Hepatocyte (in vitro differentiated cells): ENCODE measurements at regions not wholly inside any gene's neighbourhood (a gene's known extent, or its start where the extent isn't known, plus 50 kb on each side); places are given as distances from the start of the nearest gene placed in this dataset.

ENCODE experiments used
- DNase-seq: peaks from one replicate; pipeline ENCODE4 v3.0.0-alpha.2; 2016; ENCODE audit warnings: low spot score
- H2AFZ ChIP-seq: fragments of 200-600 bp; sonication (generic); 2 replicates; pipeline ENCODE4 v1.6.0; 2016; ENCODE audit warnings: antibody characterized with exemption, mild to moderate bottlenecking
- H3K27ac ChIP-seq: fragments of 200-600 bp; sonication (generic); 2 replicates; pipeline ENCODE4 v1.5.1; 2016; ENCODE audit warnings: mild to moderate bottlenecking
- H3K27me3 ChIP-seq: fragments of 200-600 bp; sonication (generic); 2 replicates; pipeline ENCODE4 v1.6.1; 2016
- H3K36me3 ChIP-seq: fragments of 200-600 bp; sonication (generic); replicated peaks from 2 replicates; pipeline ENCODE4 v1.5.1; 2016; ENCODE audit warnings: low read depth; ENCODE audit not compliant: insufficient read depth
- H3K4me1 ChIP-seq: fragments of 200-600 bp; sonication (generic); 2 replicates; pipeline ENCODE4 v1.5.1; 2016; ENCODE audit warnings: mild to moderate bottlenecking, moderate library complexity; ENCODE audit not compliant: insufficient read depth
- H3K4me2 ChIP-seq: fragments of 200-600 bp; sonication (generic); 2 replicates; pipeline ENCODE4 v1.6.0; 2016
- H3K4me3 ChIP-seq: fragments of 200-600 bp; sonication (generic); 2 replicates; pipeline ENCODE4 v1.5.1; 2016; ENCODE audit warnings: mild to moderate bottlenecking
- H3K79me2 ChIP-seq: fragments of 200-600 bp; sonication (generic); 2 replicates; pipeline ENCODE4 v1.6.0; 2017; ENCODE audit warnings: mild to moderate bottlenecking
- H3K9me2 ChIP-seq: fragments of 200-600 bp; sonication (generic); replicated peaks from 2 replicates; pipeline ENCODE4 v1.6.0; 2017; ENCODE audit warnings: mild to moderate bottlenecking; ENCODE audit not compliant: insufficient read depth
- H3K9me3 ChIP-seq: fragments of 200-600 bp; sonication (generic); 2 replicates; pipeline ENCODE4 v1.5.1; 2016; ENCODE audit warnings: low read depth, mild to moderate bottlenecking
- H4K20me1 ChIP-seq: fragments of 200-600 bp; sonication (generic); 2 replicates; pipeline ENCODE4 v1.6.0; 2016; ENCODE audit warnings: mild to moderate bottlenecking; ENCODE audit not compliant: insufficient read depth, poor library complexity, severe bottlenecking
- EZH2 ChIP-seq: fragments of 200-600 bp; sonication (generic); IDR thresholded peaks from 2 replicates; pipeline ENCODE4 v1.6.1; 2016; ENCODE audit warnings: antibody characterized with exemption, mild to moderate bottlenecking, borderline replicate concordance
- EZH2phosphoT487 ChIP-seq: fragments of 200-600 bp; sonication (generic); IDR thresholded peaks from one replicate; pipeline ENCODE4 v1.6.1; 2018; ENCODE audit warnings: antibody characterized with exemption, mild to moderate bottlenecking, low read depth, moderate library complexity; ENCODE audit not compliant: unreplicated experiment, severe bottlenecking
- WGBS: methylation state at CpG from one replicate; pipeline ENCODE4 v1.1.6; 2016; ENCODE audit warnings: low lambda C conversion rate; ENCODE audit errors: missing lambda C conversion rate; 5-methylcytosine and 5-hydroxymethylcytosine counted together
- TF ChIP-seq, protein P1 (sequence below): fragments of 200-600 bp; sonication (generic); IDR thresholded peaks from 2 replicates; pipeline ENCODE4 v1.5.1; 2016; ENCODE audit warnings: antibody characterized with exemption, mild to moderate bottlenecking; ENCODE audit not compliant: poor library complexity

DNA sequence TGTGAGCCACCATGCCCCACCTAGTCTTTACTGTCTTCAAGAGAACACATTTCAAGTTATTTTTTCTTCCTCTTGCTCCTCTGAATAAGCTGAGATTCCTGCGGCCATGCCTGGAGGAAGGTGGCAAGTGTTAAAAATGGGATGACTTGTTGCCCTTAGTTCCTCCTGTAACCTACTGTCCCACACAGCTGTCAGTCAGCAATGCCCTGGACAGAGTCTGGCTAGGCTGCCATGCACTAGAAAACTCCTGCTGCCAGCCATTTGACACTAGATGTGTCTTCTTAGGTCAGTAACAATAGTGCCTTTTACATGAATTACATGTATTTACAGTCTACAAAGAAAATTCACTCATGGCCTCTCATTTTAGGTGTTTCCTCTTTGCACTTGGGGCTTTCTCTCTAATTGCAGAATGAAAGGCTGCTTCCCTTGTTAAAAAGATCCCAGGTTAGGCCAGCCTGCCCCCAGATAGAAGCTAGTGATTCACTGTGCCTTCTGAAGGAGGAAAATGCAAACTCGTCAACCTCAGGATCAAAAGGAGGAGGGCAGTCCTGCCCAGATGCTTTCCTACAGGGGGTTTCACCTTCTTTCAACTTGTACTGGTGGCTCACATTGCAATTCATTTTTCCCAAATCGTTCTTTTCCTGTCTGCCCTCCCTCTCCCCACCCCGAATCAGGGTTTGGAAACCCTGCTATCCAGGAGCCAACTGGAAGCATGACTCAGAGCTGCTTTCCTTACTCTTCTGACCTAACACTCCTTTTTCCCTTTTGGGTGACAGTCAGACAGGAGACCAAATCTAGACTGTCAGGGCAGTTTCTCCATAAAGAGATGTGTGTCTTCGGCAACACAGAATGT, 136.6 kb downstream of the SPAG6 start:
- Histone ChIP-seq H2AFZ (no peak overlapping the region), H3K27me3 (peaks cover 18% of the 10 kb centered on the region), H3K36me3 (no peaks in the 10 kb centered on the region), H3K27ac (no peak overlapping the region), H4K20me1 (no peaks in the 10 kb centered on the region), H3K4me2 (no peak overlapping the region), H3K4me1 (peaks cover 4% of the 10 kb centered on the region), H3K79me2 (no peaks in the 10 kb centered on the region), H3K4me3 (no peak overlapping the region), H3K9me3 (no peaks in the 10 kb centered on the region), H3K9me2 (no peaks in the 10 kb centered on the region)
- TF ChIP-seq EZH2phosphoT487 (no peak), EZH2 (no peak)
- TF ChIP-seq, protein P1, sequence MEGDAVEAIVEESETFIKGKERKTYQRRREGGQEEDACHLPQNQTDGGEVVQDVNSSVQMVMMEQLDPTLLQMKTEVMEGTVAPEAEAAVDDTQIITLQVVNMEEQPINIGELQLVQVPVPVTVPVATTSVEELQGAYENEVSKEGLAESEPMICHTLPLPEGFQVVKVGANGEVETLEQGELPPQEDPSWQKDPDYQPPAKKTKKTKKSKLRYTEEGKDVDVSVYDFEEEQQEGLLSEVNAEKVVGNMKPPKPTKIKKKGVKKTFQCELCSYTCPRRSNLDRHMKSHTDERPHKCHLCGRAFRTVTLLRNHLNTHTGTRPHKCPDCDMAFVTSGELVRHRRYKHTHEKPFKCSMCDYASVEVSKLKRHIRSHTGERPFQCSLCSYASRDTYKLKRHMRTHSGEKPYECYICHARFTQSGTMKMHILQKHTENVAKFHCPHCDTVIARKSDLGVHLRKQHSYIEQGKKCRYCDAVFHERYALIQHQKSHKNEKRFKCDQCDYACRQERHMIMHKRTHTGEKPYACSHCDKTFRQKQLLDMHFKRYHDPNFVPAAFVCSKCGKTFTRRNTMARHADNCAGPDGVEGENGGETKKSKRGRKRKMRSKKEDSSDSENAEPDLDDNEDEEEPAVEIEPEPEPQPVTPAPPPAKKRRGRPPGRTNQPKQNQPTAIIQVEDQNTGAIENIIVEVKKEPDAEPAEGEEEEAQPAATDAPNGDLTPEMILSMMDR: no peak
- WGBS: 52% methylated on average over 5 of the region's 5 CpGs
- DNase-seq: no peak

DNA sequence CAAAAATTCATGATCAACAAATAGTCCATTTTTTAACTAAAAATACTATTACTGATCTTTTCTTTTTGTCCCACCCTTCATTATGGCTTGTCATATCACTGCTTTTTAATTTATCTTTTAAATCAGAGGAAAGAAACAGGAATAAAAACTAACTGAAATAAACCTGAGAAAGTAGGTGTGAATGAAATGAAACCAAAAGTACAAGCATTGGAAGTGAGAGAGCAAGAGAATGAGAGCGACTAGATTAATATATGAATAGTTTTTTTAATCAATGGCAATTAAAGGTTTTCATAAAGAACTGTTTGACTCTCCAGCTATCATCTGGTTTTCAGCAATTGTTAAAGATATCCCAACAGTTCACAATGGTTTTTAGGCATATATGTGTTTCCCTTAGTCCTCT, 137.8 kb downstream of the SPAG6 start:
- Histone ChIP-seq H3K36me3 (no peaks in the 10 kb centered on the region), H3K4me3 (no peak overlapping the region), H3K27ac (no peak overlapping the region), H3K4me1 (no peaks in the 10 kb centered on the region), H3K4me2 (no peak overlapping the region), H3K27me3 (peaks cover 6% of the 10 kb centered on the region), H4K20me1 (no peaks in the 10 kb centered on the region), H3K9me2 (no peaks in the 10 kb centered on the region), H3K9me3 (no peaks in the 10 kb centered on the region), H3K79me2 (no peaks in the 10 kb centered on the region), H2AFZ (no peak overlapping the region)
- TF ChIP-seq EZH2: no peak
- TF ChIP-seq, protein P1: no peak
- no peak for TF ChIP-seq EZH2phosphoT487
- no peak for DNase-seq
- WGBS: 93% methylated on average over 1 of the region's 1 CpG
